ENCODE measurements at regions not wholly inside any gene's neighbourhood (a gene's known extent, or its start where the extent isn't known, plus 50 kb on each side); places are given as distances from the start of the nearest gene placed in this dataset.

DNA sequence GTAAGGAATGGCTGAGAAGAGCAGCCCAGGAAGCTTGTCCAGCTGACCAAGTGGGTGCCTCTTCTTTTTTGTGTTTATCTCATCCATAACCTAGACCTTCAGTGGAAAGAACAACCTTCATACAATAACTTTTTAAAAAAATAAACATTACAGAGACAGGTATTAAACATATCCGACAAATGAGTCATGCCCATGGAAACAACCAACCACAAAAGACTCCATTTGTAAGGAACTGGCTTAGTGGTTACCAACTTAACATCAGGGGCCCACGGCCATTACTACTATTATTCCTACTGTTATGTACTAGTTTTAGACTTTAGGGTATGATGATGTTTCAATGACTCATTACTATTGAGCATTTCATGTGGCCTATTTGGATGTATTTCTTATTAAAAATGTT lies 191.7 kb upstream of the SERP2 start:
- CTCF ChIA-PET (ENCODE audit: partially characterized antibody): no interaction called here
- no peaks in the 10 kb centered on the region; a peak in 1 of 4 replicates for H3K9me3 ChIP-seq (ENCODE audit: insufficient read depth in 2 of 2, low read depth in 1 of 2, low read length in 1 of 2)
- no peak overlapping the region for H3K18ac ChIP-seq (ENCODE audit: extremely low read depth, low read length)
- H3K4ac ChIP-seq (replicated peaks; ENCODE audit: insufficient read length, low read depth, low read length): no peak overlapping the region
- FAIRE-seq (no peak), DNase-seq (ENCODE audit: low read depth in 1 of 2, low spot score in 2 of 2) (no peak)
- H3K23ac ChIP-seq (ENCODE audit: insufficient read length): no peak overlapping the region
- no peak overlapping the region for H3K4me3 ChIP-seq (ENCODE audit: extremely low read depth in 1 of 4, insufficient read depth in 2 of 4, low read depth in 3 of 4, low read length in 4 of 4)
- no peaks in the 10 kb centered on the region for H3K4me1 ChIP-seq (replicated peaks in 1 of 4; ENCODE audit: control insufficient read depth in 3 of 4, insufficient read depth in 4 of 4, low read length in 3 of 4)
- no peaks in the 10 kb centered on the region for H3K27me3 ChIP-seq (replicated peaks in 1 of 4; ENCODE audit: control insufficient read depth in 3 of 4, extremely low read depth in 1 of 4, insufficient read depth in 3 of 4, low read length in 3 of 4)
- H3K9ac ChIP-seq (replicated peaks in 1 of 4; ENCODE audit: extremely low read depth in 1 of 4, low read depth in 3 of 4, low read length in 3 of 4): no peak overlapping the region
- no peak overlapping the region for H3K14ac ChIP-seq (ENCODE audit: insufficient read length)
- no peaks in the 10 kb centered on the region for H3K36me3 ChIP-seq (ENCODE audit: control insufficient read depth in 2 of 4, insufficient read depth in 4 of 4, low read length in 3 of 4)
- H2BK120ac ChIP-seq (replicated peaks; ENCODE audit: low read depth, low read length): no peak overlapping the region
- H3K56ac ChIP-seq (replicated peaks; ENCODE audit: insufficient read length, low read depth, low read length): no peak overlapping the region
- no peaks in the 10 kb centered on the region for H3K23me2 ChIP-seq (ENCODE audit: low read depth, low read length)
- H2BK5ac ChIP-seq (ENCODE audit: low read depth, low read length): no peak overlapping the region
- no peaks in the 10 kb centered on the region for H4K20me1 ChIP-seq (replicated peaks in 1 of 2; ENCODE audit: control insufficient read depth in 1 of 2, insufficient read depth in 2 of 2, low read length in 2 of 2)
- POLR2A ChIA-PET (ENCODE audit: partially characterized antibody): no interaction called here
- no peak overlapping the region for H3K4me2 ChIP-seq (ENCODE audit: insufficient read depth in 1 of 2, low read depth in 2 of 2, low read length in 2 of 2)
- no peak overlapping the region for H2BK15ac ChIP-seq (ENCODE audit: low read length)
- 87% methylated on average over 2 of the region's 2 CpGs; no CpG with 5 or more reads in 1 of the 2 experiments for WGBS, 2 experiments (ENCODE audit: extremely low coverage in 1 of 2, insufficient coverage in 1 of 2, insufficient read length in 1 of 2, insufficient replicate concordance in 2 of 2, low coverage in 1 of 2, low lambda C conversion rate in 2 of 2, missing lambda C conversion rate in 1 of 2)
- H3K79me1 ChIP-seq (ENCODE audit: low read depth, low read length): no peaks in the 10 kb centered on the region
- no peak overlapping the region for H2AFZ ChIP-seq (ENCODE audit: low read length)
- H4K5ac ChIP-seq (ENCODE audit: insufficient read length, low read depth, low read length): no peak overlapping the region
- no peak overlapping the region for H4K91ac ChIP-seq (replicated peaks; ENCODE audit: insufficient read length, low read length)
- H2BK12ac ChIP-seq (ENCODE audit: low read depth, low read length): no peak overlapping the region
- no peak overlapping the region for H3K27ac ChIP-seq (ENCODE audit: low read depth, low read length)
- no peaks in the 10 kb centered on the region for H3K79me2 ChIP-seq (ENCODE audit: control insufficient read depth in 1 of 2, insufficient read depth in 2 of 2, low read length in 2 of 2)
- H2AK5ac ChIP-seq (ENCODE audit: low read depth, low read length): no peak overlapping the region
- no peak overlapping the region for H4K8ac ChIP-seq (ENCODE audit: extremely low read depth, insufficient read depth, low read length)
- no peak overlapping the region for H2BK20ac ChIP-seq (ENCODE audit: low read length)
- TF ChIP-seq TCF12 (IDR thresholded peaks at IDR 0.05; ENCODE audit: low read depth, low read length) (no peak), NANOG (IDR thresholded peaks at IDR 0.05; ENCODE audit: insufficient read depth, low read depth, low read length, poor library complexity, severe bottlenecking) (no peak), GABPA (IDR thresholded peaks at IDR 0.05; ENCODE audit: borderline replicate concordance, insufficient read depth, low read length) (no peak), MAX (IDR thresholded peaks at IDR 0.05) (no peak), FOSL1 (IDR thresholded peaks at IDR 0.05; ENCODE audit: insufficient read depth, low read depth, low read length) (no peak), RBBP5 (IDR thresholded peaks at IDR 0.05; ENCODE audit: borderline replicate concordance, low read depth, low read length) (no peak), POU5F1 (IDR thresholded peaks at IDR 0.05; ENCODE audit: low read depth, low read length) (no peak), RFX5 (IDR thresholded peaks at IDR 0.05; ENCODE audit: borderline replicate concordance, low read depth, low read length) (no peak), GTF2F1 (IDR thresholded peaks at IDR 0.05; ENCODE audit: borderline replicate concordance, low read depth, low read length) (no peak)
- TF ChIP-seq, protein P1, sequence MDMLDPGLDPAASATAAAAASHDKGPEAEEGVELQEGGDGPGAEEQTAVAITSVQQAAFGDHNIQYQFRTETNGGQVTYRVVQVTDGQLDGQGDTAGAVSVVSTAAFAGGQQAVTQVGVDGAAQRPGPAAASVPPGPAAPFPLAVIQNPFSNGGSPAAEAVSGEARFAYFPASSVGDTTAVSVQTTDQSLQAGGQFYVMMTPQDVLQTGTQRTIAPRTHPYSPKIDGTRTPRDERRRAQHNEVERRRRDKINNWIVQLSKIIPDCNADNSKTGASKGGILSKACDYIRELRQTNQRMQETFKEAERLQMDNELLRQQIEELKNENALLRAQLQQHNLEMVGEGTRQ (IDR thresholded peaks at IDR 0.05; ENCODE audit: low read length): no peak
- TF ChIP-seq, protein P2, sequence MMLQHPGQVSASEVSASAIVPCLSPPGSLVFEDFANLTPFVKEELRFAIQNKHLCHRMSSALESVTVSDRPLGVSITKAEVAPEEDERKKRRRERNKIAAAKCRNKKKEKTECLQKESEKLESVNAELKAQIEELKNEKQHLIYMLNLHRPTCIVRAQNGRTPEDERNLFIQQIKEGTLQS (IDR thresholded peaks at IDR 0.05; ENCODE audit: insufficient read depth, low read depth, low read length): no peak
